Endodermal cell (in vitro differentiated cells): ENCODE measurements at regions not wholly inside any gene's neighbourhood (a gene's known extent, or its start where the extent isn't known, plus 50 kb on each side); places are given as distances from the start of the nearest gene placed in this dataset.

Experiments used
- DNase-seq: peaks from one replicate; pipeline ENCODE4 v3.0.0-alpha.2; 2017
- H3K27ac ChIP-seq: 2 replicates; pipeline ENCODE4 v1.5.1; 2013; ENCODE audit warnings: mild to moderate bottlenecking, low read depth, low read length, moderate library complexity
- H3K27me3 ChIP-seq: 2 replicates; pipeline ENCODE4 v1.6.1; 2013; ENCODE audit warnings: mild to moderate bottlenecking, low read length, moderate library complexity; ENCODE audit not compliant: insufficient read depth, control insufficient read depth, poor library complexity, severe bottlenecking
- H3K36me3 ChIP-seq: 2 replicates; pipeline ENCODE4 v1.7.0; 2013; ENCODE audit warnings: mild to moderate bottlenecking, low read length, moderate library complexity; ENCODE audit not compliant: control insufficient read depth, insufficient read depth
- H3K4me1 ChIP-seq: one replicate; pipeline ENCODE4 v1.7.0; 2013; ENCODE audit warnings: low read length; ENCODE audit not compliant: control insufficient read depth, insufficient read depth
- H3K4me3 ChIP-seq: 2 replicates; pipeline ENCODE4 v1.5.1; 2013; ENCODE audit warnings: mild to moderate bottlenecking, low read length, moderate library complexity
- H3K9ac ChIP-seq: 2 replicates; pipeline ENCODE4 v1.6.1; 2013; ENCODE audit warnings: mild to moderate bottlenecking, low read length, moderate library complexity; ENCODE audit not compliant: poor library complexity, severe bottlenecking; ENCODE audit errors: extremely low read depth
- H3K9me3 ChIP-seq: 2 replicates; pipeline ENCODE4 v1.6.1; 2013; ENCODE audit warnings: mild to moderate bottlenecking, low read length, moderate library complexity; ENCODE audit not compliant: control insufficient read depth
- H3K27ac Mint-ChIP-seq: 2 replicates; pipeline ENCODE4 v1.8.0; 2020; ENCODE audit warnings: mixed read lengths
- H3K27me3 Mint-ChIP-seq: 2 replicates; pipeline ENCODE4 v1.8.0; 2021; ENCODE audit warnings: mild to moderate bottlenecking, mixed read lengths; ENCODE audit not compliant: insufficient read depth
- H3K36me3 Mint-ChIP-seq: 2 replicates; pipeline ENCODE4 v1.8.0; 2020; ENCODE audit warnings: low read depth, mixed read lengths
- H3K4me1 Mint-ChIP-seq: 2 replicates; pipeline ENCODE4 v1.8.0; 2020; ENCODE audit warnings: mixed read lengths
- H3K4me3 Mint-ChIP-seq: 2 replicates; pipeline ENCODE4 v1.8.0; 2020; ENCODE audit warnings: mild to moderate bottlenecking, moderate library complexity, mixed read lengths
- H3K9me3 Mint-ChIP-seq: 2 replicates; pipeline ENCODE4 v1.8.0; 2020; ENCODE audit warnings: mild to moderate bottlenecking, mixed read lengths
- WGBS, 2 experiments: methylation state at CpG; one replicate each; pipeline versions ENCODE4 v1.1.5 to v1.1.7; 2013; ENCODE audit warnings: missing lambda C conversion rate in 2 of 2, mixed read lengths in 1 of 2; ENCODE audit not compliant: insufficient coverage in 1 of 2, insufficient read length in 1 of 2; 5-methylcytosine and 5-hydroxymethylcytosine counted together
- TF ChIP-seq, protein P1 (sequence below): fragments of 200-600 bp; sonication (generic); conservative IDR thresholded peaks from 2 replicates; pipeline ENCODE4 v1.5.0; 2021; ENCODE audit warnings: antibody characterized with exemption, mild to moderate bottlenecking

DNA sequence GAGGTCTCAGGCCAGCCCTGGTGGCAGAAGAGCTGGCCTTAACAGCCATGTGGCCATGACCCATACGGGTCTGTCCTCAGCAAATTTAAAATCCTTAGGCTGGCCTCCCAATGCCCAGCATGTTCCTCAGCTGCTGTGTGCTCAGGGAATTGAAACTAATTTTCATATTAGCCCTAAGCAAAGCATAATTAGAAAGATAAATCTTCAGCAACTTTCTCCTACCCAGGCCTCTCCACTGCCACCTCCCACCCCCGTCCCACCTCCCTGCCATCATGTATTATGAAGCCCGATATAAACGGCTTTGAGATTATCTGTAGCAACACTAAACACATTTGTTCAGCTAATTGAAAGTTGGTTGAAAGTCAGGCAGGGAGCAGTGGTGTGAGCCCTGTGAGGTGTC lies 178.8 kb upstream of the NTM start:
- H3K9me3 ChIP-seq: no peaks in the 10 kb centered on the region
- Mint-ChIP-seq H3K4me3 (no peak overlapping the region), H3K9me3 (no peaks in the 10 kb centered on the region), H3K36me3 (no peaks in the 10 kb centered on the region), H3K27me3 (no peaks in the 10 kb centered on the region), H3K27ac (no peak overlapping the region), H3K4me1 (peaks cover 9% of the 10 kb centered on the region)
- 42 to 68% methylated on average over 2 to 4 of the region's 4 CpGs for WGBS, 2 experiments
- H3K4me1 ChIP-seq: peaks cover 2% of the 10 kb centered on the region
- H3K36me3 ChIP-seq: no peaks in the 10 kb centered on the region
- H3K27ac ChIP-seq: no peak overlapping the region
- H3K27me3 ChIP-seq: no peaks in the 10 kb centered on the region
- TF ChIP-seq, protein P1, sequence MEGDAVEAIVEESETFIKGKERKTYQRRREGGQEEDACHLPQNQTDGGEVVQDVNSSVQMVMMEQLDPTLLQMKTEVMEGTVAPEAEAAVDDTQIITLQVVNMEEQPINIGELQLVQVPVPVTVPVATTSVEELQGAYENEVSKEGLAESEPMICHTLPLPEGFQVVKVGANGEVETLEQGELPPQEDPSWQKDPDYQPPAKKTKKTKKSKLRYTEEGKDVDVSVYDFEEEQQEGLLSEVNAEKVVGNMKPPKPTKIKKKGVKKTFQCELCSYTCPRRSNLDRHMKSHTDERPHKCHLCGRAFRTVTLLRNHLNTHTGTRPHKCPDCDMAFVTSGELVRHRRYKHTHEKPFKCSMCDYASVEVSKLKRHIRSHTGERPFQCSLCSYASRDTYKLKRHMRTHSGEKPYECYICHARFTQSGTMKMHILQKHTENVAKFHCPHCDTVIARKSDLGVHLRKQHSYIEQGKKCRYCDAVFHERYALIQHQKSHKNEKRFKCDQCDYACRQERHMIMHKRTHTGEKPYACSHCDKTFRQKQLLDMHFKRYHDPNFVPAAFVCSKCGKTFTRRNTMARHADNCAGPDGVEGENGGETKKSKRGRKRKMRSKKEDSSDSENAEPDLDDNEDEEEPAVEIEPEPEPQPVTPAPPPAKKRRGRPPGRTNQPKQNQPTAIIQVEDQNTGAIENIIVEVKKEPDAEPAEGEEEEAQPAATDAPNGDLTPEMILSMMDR: no peak
- H3K9ac ChIP-seq: no peak overlapping the region
- no peak overlapping the region for H3K4me3 ChIP-seq
- DNase-seq: no peak

DNA sequence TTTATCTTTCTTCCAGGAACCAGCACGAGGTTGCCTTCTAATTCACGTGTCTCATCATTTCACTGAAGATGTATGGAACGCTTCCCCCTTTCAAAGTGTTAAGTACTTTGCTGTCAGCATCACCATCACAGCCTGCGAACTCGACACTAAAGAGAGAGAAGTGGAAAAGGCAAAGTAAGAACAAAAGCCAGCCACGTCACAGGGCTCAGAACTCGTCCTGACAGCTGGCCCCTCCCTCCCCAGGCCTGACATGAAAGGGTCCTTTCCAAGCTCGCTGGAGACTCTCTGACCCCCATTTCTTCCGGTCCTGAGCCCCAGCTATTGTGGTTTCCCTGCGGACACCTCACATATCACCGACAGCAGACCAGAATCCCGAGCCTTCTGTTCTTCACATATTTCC lies 177.8 kb upstream of the NTM start:
- H3K27me3 ChIP-seq: no peaks in the 10 kb centered on the region
- no peak overlapping the region for H3K9ac ChIP-seq
- no peak for DNase-seq
- TF ChIP-seq, protein P1: no peak
- peaks cover 1% of the 10 kb centered on the region for H3K27me3 Mint-ChIP-seq
- no peak overlapping the region for H3K27ac Mint-ChIP-seq
- H3K4me3 ChIP-seq: no peak overlapping the region
- no peaks in the 10 kb centered on the region for H3K9me3 Mint-ChIP-seq
- H3K4me3 Mint-ChIP-seq: no peak overlapping the region
- no peaks in the 10 kb centered on the region for H3K9me3 ChIP-seq
- 88 to 91% methylated on average over 11 to 12 of the region's 12 CpGs for WGBS, 2 experiments
- no peak overlapping the region for H3K27ac ChIP-seq
- H3K4me1 Mint-ChIP-seq: peaks cover 7% of the 10 kb centered on the region
- no peaks in the 10 kb centered on the region for H3K36me3 Mint-ChIP-seq
- H3K4me1 ChIP-seq: no peaks in the 10 kb centered on the region
- no peaks in the 10 kb centered on the region for H3K36me3 ChIP-seq

DNA sequence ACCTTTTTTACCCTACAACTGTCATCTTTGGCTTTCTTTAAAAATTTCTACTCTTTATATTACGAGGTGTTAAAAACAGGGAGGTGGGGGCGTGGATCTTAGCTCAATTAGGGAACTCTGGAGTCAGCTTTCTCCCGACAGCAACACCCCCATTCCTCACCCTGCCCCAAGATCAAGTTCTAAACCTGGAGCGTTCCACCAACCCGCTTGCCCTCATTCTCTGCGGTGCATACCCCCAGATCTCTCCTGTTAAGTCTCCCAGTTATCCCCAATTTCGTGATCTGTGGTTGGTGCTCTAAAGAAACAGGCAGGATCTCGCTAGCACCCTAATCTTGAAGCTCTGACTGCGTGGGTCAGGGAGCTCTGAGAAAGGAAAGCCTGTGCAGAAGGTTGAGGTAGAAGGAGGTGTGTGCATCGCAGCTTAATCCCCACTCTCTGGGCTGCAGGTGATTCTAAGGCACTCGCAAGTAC lies 177.3 kb upstream of the NTM start:
- Histone ChIP-seq H3K9ac (no peak overlapping the region), H3K36me3 (no peaks in the 10 kb centered on the region), H3K27ac (no peak overlapping the region), H3K4me3 (no peak overlapping the region), H3K27me3 (no peaks in the 10 kb centered on the region), H3K9me3 (no peaks in the 10 kb centered on the region), H3K4me1 (no peaks in the 10 kb centered on the region)
- TF ChIP-seq, protein P1: no peak
- Mint-ChIP-seq H3K9me3 (no peaks in the 10 kb centered on the region), H3K4me1 (peaks cover 7% of the 10 kb centered on the region), H3K27me3 (peaks cover 1% of the 10 kb centered on the region), H3K36me3 (no peaks in the 10 kb centered on the region), H3K4me3 (no peak overlapping the region), H3K27ac (no peak overlapping the region)
- DNase-seq: no peak
- 92 to 96% methylated on average over 5 to 11 of the region's 11 CpGs for whole genome bisulfite sequencing, 2 experiments
